Cerebellar cortex (tissue), 1 donor: ENCODE measurements at regions not wholly inside any gene's neighbourhood (a gene's known extent, or its start where the extent isn't known, plus 50 kb on each side); places are given as distances from the start of the nearest gene placed in this dataset.

ENCODE experiments used
- DNase-seq: peaks from one replicate; pipeline ENCODE4 v3.0.0-alpha.2; 2015; ENCODE audit warnings: low spot score

DNA sequence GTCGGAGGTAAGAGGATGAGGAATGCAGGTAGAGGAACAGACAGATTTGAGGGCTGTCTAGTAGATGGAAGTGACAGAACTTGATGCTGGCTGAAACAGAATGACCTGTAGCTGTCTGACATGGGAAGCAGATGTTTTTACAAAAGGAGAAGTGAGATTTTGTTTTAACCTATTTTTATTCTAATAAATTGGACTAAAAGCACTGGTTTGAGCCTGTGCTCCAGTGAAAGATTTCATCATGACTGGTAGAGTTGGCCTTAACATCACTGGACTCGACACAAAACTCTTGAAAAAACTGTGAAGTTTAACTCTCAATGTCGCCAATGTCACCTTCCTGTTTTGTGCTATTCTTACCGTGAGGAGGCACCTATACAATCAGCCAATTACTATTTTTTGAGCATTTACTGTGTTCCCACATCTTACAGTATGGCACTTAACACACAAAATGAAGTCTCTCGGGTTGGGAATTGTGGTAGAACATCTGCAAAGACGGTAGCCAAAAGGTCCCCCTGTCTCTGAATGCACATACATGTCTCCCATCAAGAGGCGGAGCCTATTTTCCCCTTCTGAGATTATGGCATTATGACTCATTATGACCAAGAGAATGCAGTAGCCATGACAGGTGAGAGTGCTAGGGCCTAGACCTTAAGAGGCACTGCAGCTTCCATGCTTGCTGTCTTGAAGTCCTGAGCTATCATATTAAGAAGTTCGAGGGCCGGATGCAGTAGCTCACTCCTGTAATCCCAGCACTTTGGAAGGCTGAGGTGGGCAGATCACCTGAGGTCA lies 93.2 kb downstream of the FOXF2 start:
- no peak for DNase-seq

DNA sequence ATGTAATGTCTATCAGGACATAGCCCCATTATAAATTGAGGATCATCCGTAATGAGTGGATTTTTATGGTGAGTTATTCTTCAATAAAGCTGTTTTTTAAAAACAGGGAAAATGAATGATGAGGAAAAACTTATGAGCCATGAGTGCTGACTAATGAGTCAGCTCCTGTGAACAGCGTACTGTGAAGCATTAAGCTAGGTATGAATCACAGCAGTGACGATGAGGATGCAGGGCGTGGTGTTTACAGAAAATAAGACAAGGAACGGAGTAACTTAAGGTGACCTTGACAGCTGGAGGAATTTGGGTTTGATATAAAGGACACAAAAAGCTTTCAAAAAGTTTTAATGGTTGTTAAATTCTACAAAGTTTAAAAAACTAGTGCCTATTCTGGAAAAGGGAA lies 96.3 kb downstream of the FOXF2 start:
- no peak for DNase-seq

DNA sequence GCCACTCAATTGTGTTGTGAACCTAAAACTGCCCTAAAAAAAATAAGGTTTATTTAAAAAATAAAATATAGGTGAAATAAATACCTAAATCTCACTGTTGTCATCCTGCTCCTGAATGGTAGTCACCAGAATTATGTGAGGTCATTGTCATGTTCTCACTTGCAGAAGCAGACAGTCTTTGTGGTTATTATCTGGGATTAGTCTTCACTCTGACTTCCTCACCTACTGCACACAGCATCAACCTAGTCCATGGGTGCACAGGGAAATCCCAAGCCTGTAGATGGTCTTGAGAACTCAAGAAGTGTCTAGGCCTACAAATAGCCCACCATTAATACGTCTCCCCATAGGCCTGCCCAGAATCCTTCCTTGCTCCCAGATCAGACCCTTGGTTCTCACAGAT lies 97.0 kb downstream of the FOXF2 start:
- no peak for DNase-seq

DNA sequence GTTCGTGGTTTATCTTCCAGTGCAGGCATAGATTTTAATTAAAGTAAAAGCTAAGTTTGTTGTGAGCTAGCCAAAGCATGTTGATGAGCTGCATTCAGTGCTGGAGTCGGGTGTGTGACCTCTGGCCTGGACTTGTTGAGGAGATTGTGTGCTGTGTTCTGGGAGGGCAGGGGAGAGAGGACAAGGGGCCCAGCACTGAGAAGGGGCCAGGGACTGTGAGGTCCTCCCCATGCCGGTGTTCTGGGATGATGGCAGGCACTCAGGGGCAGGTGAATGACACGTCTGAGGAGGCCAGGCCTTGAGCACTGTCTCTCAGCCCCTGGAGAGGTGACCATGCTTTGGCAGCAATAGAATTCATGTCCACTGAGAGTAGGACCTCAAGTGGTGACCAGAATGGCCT lies 97.9 kb downstream of the FOXF2 start:
- DNase-seq = no peak

DNA sequence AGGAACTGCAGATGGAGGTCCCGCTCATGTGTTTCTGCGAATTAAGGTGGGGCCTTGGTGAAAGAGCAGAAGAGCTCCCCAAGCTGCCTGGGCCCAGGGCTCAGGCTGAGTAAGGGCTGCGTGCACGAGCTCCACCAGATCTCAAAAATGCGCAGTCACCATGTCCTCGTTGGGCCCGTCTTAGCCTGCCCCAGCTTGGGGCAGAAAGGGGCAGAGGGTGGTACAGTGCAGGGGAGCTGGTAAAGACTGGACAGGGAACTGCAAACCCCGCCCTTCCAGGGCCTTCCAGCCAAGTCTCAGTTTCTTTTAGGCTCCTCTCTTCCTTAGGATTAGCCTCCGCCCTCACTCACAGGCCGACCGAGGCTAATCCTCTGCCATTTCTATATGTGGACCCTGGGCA lies 101.6 kb downstream of the FOXF2 start:
- DNase-seq = no peak

DNA sequence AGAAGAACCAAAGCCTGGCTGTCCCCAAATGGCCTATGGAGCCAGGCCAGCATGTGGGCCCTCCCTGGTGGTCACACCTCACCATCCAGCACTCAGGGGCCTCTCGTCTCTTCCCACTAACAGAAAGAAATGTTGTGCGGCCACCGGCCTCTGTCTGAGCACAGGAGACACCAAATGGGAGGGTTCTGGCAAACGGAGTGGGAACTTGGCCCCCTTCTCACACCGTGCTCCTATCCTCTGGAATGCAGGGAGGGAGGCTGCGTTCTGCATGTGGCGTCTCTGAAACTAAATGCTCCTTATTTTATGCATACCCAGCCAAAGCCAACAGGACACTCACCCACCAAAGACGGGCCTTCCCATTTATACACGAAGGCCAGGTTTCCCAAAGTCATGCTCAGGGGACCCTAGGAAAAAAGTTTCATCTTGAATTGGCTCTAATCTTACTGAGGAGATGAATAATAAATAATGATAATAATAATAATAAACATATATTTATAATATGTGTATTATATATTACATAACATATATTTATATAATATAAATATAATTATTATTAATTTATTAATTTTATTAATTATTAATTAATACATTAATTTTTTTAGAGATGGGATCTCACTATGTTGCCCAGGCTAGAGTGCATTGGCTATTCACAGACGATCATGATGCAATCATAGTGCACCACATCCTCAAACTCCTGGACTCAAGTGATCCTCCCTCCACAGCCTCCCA lies 102.4 kb downstream of the FOXF2 start:
- no peak for DNase-seq

DNA sequence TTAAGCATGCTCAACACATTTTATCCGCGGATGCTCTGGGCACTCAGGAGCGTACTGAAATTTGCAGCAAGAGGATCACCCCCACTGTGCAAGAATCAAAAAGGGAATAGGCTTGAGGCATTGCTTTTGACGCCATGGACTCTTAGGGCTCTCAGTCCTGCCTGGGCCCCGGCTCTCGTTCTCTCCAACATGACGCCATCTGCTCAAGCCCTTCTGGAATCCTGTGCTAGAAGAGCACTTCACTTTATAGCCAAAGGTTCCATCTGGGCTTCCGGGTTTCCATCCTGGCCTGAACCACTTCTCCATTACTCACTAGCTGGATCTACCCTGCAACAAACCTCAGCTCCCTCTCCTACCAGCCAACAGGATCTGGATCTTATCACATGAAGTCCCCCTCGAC lies 105.3 kb downstream of the FOXF2 start:
- DNase-seq = peak; percentile 94

DNA sequence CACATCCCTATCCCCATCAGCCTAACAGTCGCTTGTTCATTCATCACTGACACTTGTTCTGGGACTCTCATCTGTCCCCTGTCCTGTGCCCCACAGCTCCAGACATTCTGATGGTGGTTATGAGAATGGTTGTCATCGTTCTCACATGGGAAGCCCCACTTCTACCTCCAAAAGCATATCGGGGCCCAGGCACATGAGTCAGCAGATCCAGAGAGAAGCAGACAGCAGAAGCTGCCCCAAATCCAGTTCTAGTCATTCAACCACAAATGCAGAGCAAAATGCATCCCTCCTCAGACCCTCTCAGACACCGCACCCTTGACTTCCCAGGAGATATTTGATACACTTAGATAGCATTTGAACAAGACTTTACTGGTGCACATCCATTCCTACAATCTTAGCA lies 106.0 kb downstream of the FOXF2 start:
- no peak for DNase-seq

DNA sequence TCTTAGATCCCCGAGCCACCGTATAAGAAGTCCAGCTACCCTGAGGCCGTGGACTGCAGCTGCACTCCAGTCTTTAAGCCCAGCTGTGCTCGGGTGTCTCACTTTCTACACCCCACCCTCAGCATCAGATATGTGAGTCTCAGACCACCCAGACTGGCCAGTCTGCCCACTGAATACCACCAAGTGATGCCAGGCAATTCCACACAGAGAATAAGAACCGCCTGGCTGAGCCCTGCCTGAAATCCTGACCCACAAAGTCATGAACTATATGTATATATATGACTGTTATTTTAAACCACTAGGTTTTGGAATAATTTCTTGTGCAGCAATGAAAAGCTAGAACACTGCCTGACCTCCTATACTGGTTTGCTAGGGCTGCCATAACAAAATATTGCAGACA lies 106.7 kb downstream of the FOXF2 start:
- DNase-seq = no peak

DNA sequence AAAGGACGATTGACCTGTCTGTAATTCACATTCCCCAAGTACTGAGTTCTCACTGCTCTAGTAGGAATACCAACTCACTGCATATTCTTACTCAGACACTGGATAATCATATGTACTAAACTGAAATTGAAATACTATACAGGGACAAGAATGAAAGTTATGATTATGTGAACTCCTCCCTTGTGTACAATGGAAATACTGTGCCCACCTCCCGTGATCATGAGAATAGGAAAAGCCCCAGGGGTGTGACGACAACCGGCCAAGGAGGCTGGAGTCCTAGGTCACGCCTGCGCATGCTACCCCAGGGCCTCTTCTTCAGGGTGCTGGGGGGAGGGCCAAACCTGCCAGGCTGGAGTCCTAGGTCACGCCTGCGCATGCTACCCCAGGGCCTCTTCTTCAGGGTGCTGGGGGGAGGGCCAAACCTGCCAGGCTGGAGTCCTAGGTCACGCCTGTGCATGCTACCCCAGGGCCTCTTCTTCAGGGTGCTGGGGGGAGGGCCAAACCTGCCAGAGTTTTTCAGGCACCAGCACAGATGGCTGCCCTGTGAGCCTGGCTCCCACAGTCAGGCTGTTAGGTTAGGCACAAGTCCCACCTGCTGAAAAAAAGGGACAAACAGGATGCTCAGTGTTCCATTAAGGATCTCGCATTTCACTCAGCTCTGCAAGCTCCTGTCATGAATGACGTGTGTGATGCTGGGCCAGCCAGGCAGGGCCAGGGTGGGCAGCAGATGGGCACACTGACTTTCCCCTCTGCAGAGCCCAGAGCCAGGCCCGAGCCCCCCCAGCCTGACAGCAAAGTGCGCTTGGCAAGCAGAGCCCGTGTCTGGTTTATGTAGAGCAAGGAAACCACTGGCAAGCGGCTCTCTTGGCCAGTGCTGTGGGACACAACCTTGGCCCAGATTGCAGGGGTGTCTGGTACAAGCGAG lies 107.7 kb downstream of the FOXF2 start:
- peak; percentile 98 for DNase-seq

DNA sequence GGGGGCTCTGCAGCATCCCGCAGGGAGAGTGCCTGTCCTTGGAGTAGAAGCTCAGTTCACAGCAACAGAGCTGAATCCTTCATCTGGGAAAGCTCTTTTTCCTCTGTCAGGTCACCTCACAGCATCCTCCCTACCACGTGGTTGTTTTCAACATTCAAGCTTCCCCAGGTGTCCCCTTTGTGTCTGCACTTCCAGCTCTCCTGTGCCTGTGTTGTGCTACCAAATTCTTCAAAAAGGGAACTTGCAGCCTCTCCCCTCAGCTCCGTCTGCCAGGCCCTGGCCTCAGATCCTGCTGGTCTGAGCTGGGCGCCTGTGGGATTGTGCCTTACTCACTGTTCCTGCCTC lies 108.4 kb downstream of the FOXF2 start:
- DNase-seq = peak; percentile 97

DNA sequence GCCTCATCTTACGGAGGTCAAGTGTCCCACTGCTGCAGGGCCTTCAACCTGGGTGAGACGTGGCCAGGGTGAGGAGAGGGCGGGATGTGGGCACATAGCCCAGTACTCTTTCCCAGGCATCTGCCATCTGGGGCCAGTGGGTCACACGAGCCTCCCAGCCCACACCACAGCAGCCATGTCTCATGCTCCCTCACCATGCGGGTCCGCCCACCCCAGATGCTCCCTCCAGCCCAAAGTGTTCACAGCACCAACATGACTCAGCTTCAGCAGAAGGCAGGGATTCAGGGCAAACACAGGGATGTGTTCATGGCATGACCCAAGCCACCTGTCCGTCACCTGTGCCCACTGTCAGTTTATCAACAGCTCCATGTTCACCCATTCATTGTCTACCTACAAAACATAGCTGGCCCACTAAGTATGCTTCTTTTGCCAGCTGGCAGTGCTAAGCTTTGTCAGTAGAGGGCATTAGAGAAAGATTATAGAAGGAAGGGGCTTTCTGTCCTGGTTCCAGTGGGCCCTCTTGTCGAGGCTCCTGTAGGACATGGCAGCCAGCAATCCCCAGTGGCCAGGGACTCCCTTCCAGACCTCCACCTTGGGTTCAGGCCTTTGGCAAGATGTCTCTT lies 109.2 kb downstream of the FOXF2 start:
- DNase-seq = peak; percentile 19

DNA sequence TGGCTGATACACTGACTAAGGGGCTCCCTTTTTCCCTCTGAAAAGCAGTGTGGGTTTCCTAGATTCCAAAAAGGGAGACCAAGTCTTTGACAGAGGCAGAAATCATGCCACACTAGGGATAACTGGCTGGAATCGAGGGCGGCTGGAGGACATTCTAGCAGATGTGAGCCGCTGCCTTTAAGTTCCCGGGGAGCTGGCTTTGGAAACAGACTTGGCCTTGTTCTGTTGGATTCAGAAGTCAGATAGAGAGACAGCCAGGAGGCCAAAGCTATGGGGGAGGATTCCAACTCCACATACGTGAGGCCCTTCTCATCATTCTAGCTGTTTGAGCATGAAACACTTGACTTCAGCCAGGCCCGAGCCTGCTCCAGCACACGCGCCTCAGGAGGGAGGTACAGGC lies 109.9 kb upstream of the FOXC1 start:
- no peak for DNase-seq

DNA sequence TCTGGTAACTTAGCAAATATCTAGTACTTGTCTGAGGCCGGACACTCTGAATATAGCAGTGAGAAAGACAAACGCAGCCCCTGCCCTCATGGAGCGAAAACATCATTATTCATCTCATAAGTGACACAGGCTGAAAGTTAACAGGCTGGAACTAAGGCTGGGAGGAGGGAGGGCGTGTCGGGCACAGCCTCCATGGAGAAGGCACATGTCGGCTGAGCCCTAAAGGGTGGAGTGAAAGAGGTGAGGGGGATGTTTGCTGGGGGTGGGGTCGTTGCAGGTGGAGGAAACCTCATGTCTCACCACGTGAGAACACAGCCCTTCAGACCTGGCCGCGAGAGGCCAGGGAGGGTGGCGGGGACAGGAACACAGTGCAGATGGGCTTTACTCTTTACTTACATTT lies 108.8 kb upstream of the FOXC1 start:
- DNase-seq = no peak

DNA sequence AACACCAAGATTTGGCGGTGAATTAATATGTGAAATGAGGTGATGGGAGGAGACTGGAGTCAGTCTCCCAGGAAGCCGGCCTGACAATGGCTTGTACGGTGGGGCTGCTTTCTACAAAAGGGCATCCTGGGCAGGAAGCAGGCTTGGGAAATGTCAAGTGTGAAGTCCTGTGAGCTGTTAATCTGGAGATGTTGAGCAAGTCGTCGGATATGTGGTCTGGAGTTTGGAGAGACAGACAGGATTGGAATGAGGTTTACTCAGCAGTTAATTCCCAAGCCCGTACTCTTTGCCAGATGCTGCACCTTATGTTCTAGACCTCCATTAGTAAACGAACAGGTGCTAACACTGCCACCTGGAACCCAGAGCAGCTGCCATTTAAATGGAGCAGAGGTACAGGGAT lies 107.7 kb upstream of the FOXC1 start:
- no peak for DNase-seq

DNA sequence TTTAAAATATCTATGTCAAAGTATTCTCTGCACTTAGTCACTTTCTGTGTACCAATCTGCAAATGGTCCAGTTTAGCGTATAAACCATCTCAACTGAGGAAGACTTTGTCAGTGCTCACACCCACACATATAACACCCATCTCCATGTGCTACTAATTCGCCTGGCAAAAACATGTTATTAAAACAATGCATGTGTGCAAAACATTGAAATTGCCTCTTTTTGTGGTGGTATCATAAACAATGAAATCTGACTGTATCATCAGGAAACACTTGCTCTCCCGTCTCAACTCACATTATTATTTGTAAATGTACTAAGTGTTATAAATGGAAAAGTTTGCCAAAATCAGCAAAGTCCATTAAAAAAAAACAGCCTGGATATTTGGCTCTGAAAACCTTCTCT lies 105.9 kb upstream of the FOXC1 start:
- no peak for DNase-seq

DNA sequence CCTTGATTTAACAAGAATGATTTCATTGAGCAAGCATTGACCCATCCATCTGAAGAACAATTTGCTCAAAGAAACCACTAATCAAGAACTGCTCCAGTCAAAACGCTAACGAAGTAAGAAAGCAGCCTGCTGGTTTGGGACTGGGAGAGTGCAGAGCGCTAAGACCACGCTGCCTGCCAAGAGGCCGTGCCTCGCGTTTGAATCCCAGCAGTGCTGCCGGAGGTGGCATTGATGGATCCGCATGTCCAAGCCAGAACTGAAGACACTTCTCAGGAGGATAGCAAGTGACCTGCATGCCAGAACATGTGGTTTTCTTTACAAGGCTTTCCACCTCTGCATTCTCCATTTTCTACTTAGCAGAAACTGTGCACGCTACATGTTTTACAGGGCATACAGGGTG lies 105.2 kb upstream of the FOXC1 start:
- peak; percentile 56 for DNase-seq

DNA sequence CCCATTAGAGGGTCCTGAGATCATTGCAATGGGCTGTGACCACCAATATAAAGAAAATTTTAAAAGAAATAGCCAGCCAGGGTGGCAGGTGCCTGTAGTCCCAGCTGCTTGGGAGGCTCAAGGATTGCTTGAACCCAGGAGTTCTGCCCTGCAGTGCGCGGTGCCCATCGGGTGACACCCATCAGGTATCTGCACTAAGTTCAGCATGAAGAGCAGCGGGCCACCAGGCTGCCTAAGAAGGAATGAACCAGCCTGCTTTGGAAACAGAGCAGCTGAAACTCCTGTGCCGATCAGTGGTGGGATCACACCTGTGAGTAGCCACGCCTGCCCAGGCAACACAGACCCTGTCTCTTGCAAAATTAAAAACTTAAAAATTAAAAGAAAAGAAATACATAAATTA lies 102.5 kb upstream of the FOXC1 start:
- no peak for DNase-seq

DNA sequence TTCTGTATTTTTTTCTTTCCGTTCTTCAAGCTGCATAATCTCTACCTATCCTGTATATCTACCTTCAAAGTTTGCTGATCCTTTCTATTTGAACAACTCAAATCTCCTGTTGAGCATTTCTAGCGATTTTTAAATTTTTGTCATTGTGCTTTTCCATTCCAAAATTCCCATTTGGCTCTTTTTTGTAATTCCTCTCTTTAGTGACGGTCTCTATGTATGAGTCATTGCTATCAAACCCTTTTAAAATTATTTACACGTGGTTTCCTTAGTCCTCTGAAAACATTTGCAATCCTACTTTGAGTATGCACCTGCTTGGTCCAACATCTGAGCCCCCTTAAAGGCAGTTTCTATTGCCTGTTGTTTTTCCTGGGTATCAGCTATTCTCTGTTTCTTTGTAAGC lies 100.5 kb upstream of the FOXC1 start:
- no peak for DNase-seq

DNA sequence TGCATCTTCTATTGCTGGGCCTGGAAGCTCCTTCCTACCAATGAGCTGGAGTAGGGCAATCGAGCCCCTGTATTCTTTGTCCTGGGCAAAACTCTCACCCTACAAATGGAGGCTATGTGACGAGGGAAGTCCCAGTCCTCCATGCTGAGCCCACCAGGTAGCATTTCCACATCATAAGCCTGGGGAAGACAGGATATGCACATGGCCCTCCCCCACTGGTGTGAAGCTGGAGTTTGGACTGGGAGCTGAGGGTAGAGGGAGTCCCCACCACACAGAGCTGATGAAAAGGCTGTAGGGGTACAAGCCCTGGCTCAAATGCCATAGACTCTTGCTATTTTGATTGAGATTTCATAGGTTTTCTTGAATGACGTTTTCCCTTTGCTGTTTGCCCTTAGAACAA lies 99.5 kb upstream of the FOXC1 start:
- DNase-seq = no peak

DNA sequence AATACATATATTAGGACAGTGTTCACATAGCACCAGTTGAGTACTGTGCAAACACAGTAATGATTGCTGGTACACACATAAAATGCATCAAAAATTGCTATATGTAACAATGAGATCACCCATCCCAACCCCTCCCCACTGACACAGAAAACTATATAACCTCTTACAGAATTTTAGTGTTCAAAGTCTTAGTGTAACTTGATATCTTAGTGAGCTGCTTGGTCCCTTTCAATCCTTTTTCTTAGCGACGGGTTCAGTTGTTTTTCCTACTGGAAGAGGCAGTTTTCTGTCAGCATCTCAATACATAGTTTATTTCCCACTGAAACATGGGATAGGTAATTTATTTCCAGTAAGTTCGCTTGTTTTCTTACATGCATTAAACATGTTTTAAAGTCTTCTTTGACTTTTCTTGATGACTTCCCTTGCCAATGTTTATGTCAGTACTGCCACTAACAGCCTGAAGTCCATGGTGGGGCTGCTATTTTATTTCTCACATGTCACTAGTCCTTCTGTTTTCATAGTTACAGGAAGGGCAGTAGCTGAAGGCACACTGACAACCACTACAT lies 96.4 kb upstream of the FOXC1 start:
- no peak for DNase-seq

DNA sequence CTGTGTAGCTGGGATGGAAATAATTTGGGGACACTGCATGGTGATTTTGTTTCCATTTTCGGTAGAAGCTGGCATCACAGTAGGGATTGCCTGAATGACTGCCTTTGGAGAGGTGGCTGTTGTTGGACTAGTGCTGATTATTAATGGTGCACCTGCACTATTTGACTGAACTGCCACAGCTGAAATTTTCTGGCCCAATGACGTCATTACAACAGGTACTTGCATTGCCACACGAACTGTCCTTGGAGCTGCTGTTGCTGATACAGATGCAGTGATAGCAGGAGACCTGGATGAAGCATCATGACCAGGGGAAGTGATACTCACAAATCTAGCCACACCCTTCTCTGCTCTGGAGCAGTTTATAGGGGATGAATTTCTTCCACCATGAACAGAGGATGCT lies 95.6 kb upstream of the FOXC1 start:
- no peak for DNase-seq
